GM23338 (cell line): ENCODE measurements at regions not wholly inside any gene's neighbourhood (a gene's known extent, or its start where the extent isn't known, plus 50 kb on each side); places are given as distances from the start of the nearest gene placed in this dataset.

Experiments used
- ATAC-seq: fragments of 200-7000 bp; cut with Tn5 transposase; 3 replicates; pipeline ENCODE4 v1.9.1; 2020
- DNase-seq: peaks from one replicate; pipeline ENCODE4 v3.0.0-alpha.2; 2015; ENCODE audit warnings: low spot score
- H2AFZ ChIP-seq: fragments of 200-600 bp; sonication (generic); 2 replicates; pipeline ENCODE4 v1.8.0; 2016; ENCODE audit warnings: antibody characterized with exemption, mild to moderate bottlenecking, moderate library complexity
- H3F3A ChIP-seq: fragments of 200-600 bp; sonication (generic); replicated peaks from 2 replicates; pipeline ENCODE4 v1.8.0; 2017; ENCODE audit warnings: antibody characterized with exemption, mixed run types, low read depth
- H3K27ac ChIP-seq: fragments of 200-600 bp; sonication (generic); 2 replicates; pipeline ENCODE4 v1.6.1; 2016; ENCODE audit warnings: low read depth
- H3K27me3 ChIP-seq: fragments of 200-600 bp; sonication (generic); 2 replicates; pipeline ENCODE4 v1.8.0; 2016; ENCODE audit warnings: mild to moderate bottlenecking, mixed run types, moderate library complexity; ENCODE audit not compliant: insufficient read depth
- H3K36me3 ChIP-seq: fragments of 200-600 bp; sonication (generic); 2 replicates; pipeline ENCODE4 v1.8.0; 2016; ENCODE audit warnings: mild to moderate bottlenecking; ENCODE audit not compliant: insufficient read depth
- H3K4me1 ChIP-seq: fragments of 200-600 bp; sonication (generic); 2 replicates; pipeline ENCODE4 v1.8.0; 2016; ENCODE audit warnings: mild to moderate bottlenecking, moderate library complexity; ENCODE audit not compliant: insufficient read depth
- H3K4me2 ChIP-seq: fragments of 200-600 bp; sonication (generic); 2 replicates; pipeline ENCODE4 v1.7.1; 2017; ENCODE audit warnings: mixed run types
- H3K4me3 ChIP-seq: fragments of 200-600 bp; sonication (generic); 2 replicates; pipeline ENCODE4 v1.6.1; 2016; ENCODE audit warnings: mixed run types
- H3K79me2 ChIP-seq: fragments of 200-600 bp; sonication (generic); replicated peaks from 2 replicates; pipeline ENCODE4 v1.8.0; 2017; ENCODE audit warnings: mild to moderate bottlenecking; ENCODE audit not compliant: insufficient read depth
- H3K9me2 ChIP-seq: fragments of 200-600 bp; sonication (generic); 2 replicates; pipeline ENCODE4 v1.8.0; 2017; ENCODE audit not compliant: insufficient read depth
- H4K20me1 ChIP-seq: fragments of 200-600 bp; sonication (generic); replicated peaks from 2 replicates; pipeline ENCODE4 v1.8.0; 2017; ENCODE audit warnings: mild to moderate bottlenecking; ENCODE audit not compliant: insufficient read depth
- H3K27ac Mint-ChIP-seq: 2 replicates; pipeline ENCODE4 v1.8.0; 2020; ENCODE audit warnings: inconsistent platforms, mild to moderate bottlenecking, moderate library complexity, mixed read lengths
- H3K27me3 Mint-ChIP-seq: 3 replicates; pipeline ENCODE4 v1.8.0; 2022; ENCODE audit warnings: low read depth, mild to moderate bottlenecking, moderate library complexity, mixed read lengths, inconsistent platforms; ENCODE audit not compliant: insufficient read depth, poor library complexity
- H3K36me3 Mint-ChIP-seq: 3 replicates; pipeline ENCODE4 v1.8.0; 2021; ENCODE audit warnings: low read depth, mild to moderate bottlenecking, inconsistent platforms, moderate library complexity, mixed read lengths
- H3K4me1 Mint-ChIP-seq: 3 replicates; pipeline ENCODE4 v1.8.0; 2020; ENCODE audit warnings: mild to moderate bottlenecking, inconsistent platforms, mixed read lengths
- H3K4me3 Mint-ChIP-seq: 3 replicates; pipeline ENCODE4 v1.8.0; 2021; ENCODE audit warnings: moderate library complexity, mild to moderate bottlenecking, inconsistent platforms, mixed read lengths
- H3K9me3 Mint-ChIP-seq: 3 replicates; pipeline ENCODE4 v1.8.0; 2020; ENCODE audit warnings: moderate library complexity, mild to moderate bottlenecking, inconsistent platforms, mixed read lengths
- CREB1 ChIP-seq: fragments of 250-450 bp; sonication (Bioruptor Pico); IDR thresholded peaks from 2 replicates; pipeline ENCODE4 v1.5.0; 2020; ENCODE audit warnings: low read depth, mild to moderate bottlenecking, moderate library complexity
- EZH2 ChIP-seq: fragments of 200-600 bp; sonication (generic); IDR thresholded peaks from one replicate; pipeline ENCODE4 v1.8.0; 2017; ENCODE audit warnings: antibody characterized with exemption, mild to moderate bottlenecking, low read depth; ENCODE audit not compliant: unreplicated experiment
- EZH2phosphoT487 ChIP-seq: fragments of 200-600 bp; sonication (generic); IDR thresholded peaks from one replicate; pipeline ENCODE4 v1.8.1; 2018; ENCODE audit warnings: antibody characterized with exemption; ENCODE audit not compliant: unreplicated experiment
- JUNB ChIP-seq: IDR thresholded peaks from one replicate; pipeline ENCODE4 v1.6.1; 2016; ENCODE audit warnings: antibody characterized with exemption; ENCODE audit not compliant: unreplicated experiment
- STAT1 ChIP-seq: IDR thresholded peaks from one replicate; pipeline ENCODE4 v1.6.1; 2016; ENCODE audit warnings: antibody characterized with exemption; ENCODE audit not compliant: unreplicated experiment
- ZNF114 ChIP-seq: fragments of 250-450 bp; sonication (Bioruptor Pico); IDR thresholded peaks from 2 replicates; pipeline ENCODE4 v1.5.0; 2020; ENCODE audit warnings: mild to moderate bottlenecking, moderate library complexity
- TF ChIP-seq, protein P1 (sequence below): IDR thresholded peaks from one replicate; pipeline ENCODE4 v1.6.1; 2018; ENCODE audit warnings: antibody characterized with exemption; ENCODE audit not compliant: unreplicated experiment
- TF ChIP-seq, protein P2 (sequence below): fragments of 250-450 bp; sonication (Bioruptor Pico); IDR thresholded peaks from 2 replicates; pipeline ENCODE4 v1.5.0; 2020; ENCODE audit warnings: mild to moderate bottlenecking, moderate library complexity
- TF ChIP-seq, protein P3 (sequence below): IDR thresholded peaks from 2 replicates; pipeline ENCODE4 v1.6.1; 2016; ENCODE audit warnings: antibody characterized with exemption

DNA sequence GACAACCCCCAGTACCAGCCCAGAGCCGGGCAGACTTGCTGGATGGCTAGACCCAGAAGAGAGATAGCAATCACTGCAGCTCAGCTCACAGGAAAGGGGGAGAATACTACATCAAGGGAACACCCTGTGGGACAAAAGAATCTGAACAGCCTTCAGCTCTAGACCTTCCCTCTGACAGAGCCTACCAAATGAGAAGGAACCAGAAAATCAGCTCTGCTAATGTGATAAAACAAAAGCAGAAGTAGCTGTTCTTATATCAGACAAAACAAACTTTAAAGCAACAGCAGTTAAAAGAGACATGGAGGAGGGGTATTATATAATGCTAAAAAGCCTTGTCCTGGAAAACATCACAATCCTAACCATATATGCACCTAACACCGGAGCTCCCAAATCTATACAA lies 283.3 kb downstream of the KLF13 start:
- Mint-ChIP-seq H3K36me3 (no peaks in the 10 kb centered on the region), H3K4me3 (no peak overlapping the region), H3K4me1 (peaks cover 11% of the 10 kb centered on the region; the same call in 2 of the 3 replicates), H3K9me3 (no peaks in the 10 kb centered on the region; the same call in 1 of the 3 replicates), H3K27ac (no peak overlapping the region), H3K27me3 (peaks cover 4% of the 10 kb centered on the region)
- H3K36me3 ChIP-seq: no peaks in the 10 kb centered on the region
- ATAC-seq (no peak), DNase-seq (no peak)
- no peak overlapping the region for H2AFZ ChIP-seq
- H3K4me2 ChIP-seq: no peak overlapping the region
- H3K9me2 ChIP-seq: no peaks in the 10 kb centered on the region
- H3F3A ChIP-seq: no peaks in the 10 kb centered on the region
- no peaks in the 10 kb centered on the region for H3K27me3 ChIP-seq
- H3K27ac ChIP-seq: no peak overlapping the region
- H4K20me1 ChIP-seq: no peaks in the 10 kb centered on the region
- no peak overlapping the region for H3K4me3 ChIP-seq
- no peaks in the 10 kb centered on the region for H3K4me1 ChIP-seq
- no peak for TF ChIP-seq STAT1
- no peaks in the 10 kb centered on the region for H3K79me2 ChIP-seq

GRCh38 chr15:31615643-31616415 lies 289.2 kb downstream of the KLF13 start:
- ATAC-seq (no peak), DNase-seq (no peak)
- Histone ChIP-seq H3K36me3 (no peaks in the 10 kb centered on the region), H3K4me2 (no peak overlapping the region), H2AFZ (no peak overlapping the region), H3K4me3 (no peak overlapping the region), H3K4me1 (no peaks in the 10 kb centered on the region), H3K27me3 (no peaks in the 10 kb centered on the region), H3K79me2 (no peaks in the 10 kb centered on the region), H4K20me1 (no peaks in the 10 kb centered on the region), H3F3A (no peaks in the 10 kb centered on the region), H3K9me2 (no peaks in the 10 kb centered on the region), H3K27ac (no peak overlapping the region)
- no peak overlapping the region for H3K27ac Mint-ChIP-seq
- H3K4me1 Mint-ChIP-seq: no peaks in the 10 kb centered on the region
- peaks cover 2% of the 10 kb centered on the region for H3K27me3 Mint-ChIP-seq
- no peaks in the 10 kb centered on the region for H3K36me3 Mint-ChIP-seq
- H3K4me3 Mint-ChIP-seq: no peak overlapping the region
- H3K9me3 Mint-ChIP-seq: peaks cover under 1% of the 10 kb centered on the region; the same call in 1 of the 3 replicates
- TF ChIP-seq JUNB (no peak), EZH2phosphoT487 (no peak), ZNF114 (CRISPR knock-in tag) (no peak), EZH2 (no peak), STAT1 (no peak), CREB1 (no peak)
- TF ChIP-seq, protein P1, sequence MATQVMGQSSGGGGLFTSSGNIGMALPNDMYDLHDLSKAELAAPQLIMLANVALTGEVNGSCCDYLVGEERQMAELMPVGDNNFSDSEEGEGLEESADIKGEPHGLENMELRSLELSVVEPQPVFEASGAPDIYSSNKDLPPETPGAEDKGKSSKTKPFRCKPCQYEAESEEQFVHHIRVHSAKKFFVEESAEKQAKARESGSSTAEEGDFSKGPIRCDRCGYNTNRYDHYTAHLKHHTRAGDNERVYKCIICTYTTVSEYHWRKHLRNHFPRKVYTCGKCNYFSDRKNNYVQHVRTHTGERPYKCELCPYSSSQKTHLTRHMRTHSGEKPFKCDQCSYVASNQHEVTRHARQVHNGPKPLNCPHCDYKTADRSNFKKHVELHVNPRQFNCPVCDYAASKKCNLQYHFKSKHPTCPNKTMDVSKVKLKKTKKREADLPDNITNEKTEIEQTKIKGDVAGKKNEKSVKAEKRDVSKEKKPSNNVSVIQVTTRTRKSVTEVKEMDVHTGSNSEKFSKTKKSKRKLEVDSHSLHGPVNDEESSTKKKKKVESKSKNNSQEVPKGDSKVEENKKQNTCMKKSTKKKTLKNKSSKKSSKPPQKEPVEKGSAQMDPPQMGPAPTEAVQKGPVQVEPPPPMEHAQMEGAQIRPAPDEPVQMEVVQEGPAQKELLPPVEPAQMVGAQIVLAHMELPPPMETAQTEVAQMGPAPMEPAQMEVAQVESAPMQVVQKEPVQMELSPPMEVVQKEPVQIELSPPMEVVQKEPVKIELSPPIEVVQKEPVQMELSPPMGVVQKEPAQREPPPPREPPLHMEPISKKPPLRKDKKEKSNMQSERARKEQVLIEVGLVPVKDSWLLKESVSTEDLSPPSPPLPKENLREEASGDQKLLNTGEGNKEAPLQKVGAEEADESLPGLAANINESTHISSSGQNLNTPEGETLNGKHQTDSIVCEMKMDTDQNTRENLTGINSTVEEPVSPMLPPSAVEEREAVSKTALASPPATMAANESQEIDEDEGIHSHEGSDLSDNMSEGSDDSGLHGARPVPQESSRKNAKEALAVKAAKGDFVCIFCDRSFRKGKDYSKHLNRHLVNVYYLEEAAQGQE: no peak
- TF ChIP-seq, protein P2, sequence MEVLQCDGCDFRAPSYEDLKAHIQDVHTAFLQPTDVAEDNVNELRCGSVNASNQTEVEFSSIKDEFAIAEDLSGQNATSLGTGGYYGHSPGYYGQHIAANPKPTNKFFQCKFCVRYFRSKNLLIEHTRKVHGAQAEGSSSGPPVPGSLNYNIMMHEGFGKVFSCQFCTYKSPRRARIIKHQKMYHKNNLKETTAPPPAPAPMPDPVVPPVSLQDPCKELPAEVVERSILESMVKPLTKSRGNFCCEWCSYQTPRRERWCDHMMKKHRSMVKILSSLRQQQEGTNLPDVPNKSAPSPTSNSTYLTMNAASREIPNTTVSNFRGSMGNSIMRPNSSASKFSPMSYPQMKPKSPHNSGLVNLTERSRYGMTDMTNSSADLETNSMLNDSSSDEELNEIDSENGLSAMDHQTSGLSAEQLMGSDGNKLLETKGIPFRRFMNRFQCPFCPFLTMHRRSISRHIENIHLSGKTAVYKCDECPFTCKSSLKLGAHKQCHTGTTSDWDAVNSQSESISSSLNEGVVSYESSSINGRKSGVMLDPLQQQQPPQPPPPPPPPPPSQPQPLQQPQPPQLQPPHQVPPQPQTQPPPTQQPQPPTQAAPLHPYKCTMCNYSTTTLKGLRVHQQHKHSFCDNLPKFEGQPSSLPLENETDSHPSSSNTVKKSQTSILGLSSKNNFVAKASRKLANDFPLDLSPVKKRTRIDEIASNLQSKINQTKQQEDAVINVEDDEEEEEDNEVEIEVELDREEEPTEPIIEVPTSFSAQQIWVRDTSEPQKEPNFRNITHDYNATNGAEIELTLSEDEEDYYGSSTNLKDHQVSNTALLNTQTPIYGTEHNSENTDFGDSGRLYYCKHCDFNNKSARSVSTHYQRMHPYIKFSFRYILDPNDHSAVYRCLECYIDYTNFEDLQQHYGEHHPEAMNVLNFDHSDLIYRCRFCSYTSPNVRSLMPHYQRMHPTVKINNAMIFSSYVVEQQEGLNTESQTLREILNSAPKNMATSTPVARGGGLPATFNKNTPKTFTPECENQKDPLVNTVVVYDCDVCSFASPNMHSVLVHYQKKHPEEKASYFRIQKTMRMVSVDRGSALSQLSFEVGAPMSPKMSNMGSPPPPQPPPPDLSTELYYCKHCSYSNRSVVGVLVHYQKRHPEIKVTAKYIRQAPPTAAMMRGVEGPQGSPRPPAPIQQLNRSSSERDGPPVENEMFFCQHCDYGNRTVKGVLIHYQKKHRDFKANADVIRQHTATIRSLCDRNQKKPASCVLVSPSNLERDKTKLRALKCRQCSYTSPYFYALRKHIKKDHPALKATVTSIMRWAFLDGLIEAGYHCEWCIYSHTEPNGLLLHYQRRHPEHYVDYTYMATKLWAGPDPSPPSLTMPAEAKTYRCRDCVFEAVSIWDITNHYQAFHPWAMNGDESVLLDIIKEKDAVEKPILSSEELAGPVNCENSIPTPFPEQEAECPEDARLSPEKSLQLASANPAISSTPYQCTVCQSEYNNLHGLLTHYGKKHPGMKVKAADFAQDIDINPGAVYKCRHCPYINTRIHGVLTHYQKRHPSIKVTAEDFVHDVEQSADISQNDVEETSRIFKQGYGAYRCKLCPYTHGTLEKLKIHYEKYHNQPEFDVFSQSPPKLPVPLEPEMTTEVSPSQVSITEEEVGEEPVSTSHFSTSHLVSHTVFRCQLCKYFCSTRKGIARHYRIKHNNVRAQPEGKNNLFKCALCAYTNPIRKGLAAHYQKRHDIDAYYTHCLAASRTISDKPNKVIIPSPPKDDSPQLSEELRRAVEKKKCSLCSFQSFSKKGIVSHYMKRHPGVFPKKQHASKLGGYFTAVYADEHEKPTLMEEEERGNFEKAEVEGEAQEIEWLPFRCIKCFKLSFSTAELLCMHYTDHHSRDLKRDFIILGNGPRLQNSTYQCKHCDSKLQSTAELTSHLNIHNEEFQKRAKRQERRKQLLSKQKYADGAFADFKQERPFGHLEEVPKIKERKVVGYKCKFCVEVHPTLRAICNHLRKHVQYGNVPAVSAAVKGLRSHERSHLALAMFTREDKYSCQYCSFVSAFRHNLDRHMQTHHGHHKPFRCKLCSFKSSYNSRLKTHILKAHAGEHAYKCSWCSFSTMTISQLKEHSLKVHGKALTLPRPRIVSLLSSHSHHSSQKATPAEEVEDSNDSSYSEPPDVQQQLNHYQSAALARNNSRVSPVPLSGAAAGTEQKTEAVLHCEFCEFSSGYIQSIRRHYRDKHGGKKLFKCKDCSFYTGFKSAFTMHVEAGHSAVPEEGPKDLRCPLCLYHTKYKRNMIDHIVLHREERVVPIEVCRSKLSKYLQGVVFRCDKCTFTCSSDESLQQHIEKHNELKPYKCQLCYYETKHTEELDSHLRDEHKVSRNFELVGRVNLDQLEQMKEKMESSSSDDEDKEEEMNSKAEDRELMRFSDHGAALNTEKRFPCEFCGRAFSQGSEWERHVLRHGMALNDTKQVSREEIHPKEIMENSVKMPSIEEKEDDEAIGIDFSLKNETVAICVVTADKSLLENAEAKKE (CRISPR knock-in tag): no peak
- TF ChIP-seq, protein P3, sequence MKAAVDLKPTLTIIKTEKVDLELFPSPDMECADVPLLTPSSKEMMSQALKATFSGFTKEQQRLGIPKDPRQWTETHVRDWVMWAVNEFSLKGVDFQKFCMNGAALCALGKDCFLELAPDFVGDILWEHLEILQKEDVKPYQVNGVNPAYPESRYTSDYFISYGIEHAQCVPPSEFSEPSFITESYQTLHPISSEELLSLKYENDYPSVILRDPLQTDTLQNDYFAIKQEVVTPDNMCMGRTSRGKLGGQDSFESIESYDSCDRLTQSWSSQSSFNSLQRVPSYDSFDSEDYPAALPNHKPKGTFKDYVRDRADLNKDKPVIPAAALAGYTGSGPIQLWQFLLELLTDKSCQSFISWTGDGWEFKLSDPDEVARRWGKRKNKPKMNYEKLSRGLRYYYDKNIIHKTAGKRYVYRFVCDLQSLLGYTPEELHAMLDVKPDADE: no peak
